NCI-H1436 treated with DMSO at 0.1 percent for 48 hours (cell line): ENCODE measurements at regions not wholly inside any gene's neighbourhood (a gene's known extent, or its start where the extent isn't known, plus 50 kb on each side); places are given as distances from the start of the nearest gene placed in this dataset.

Source experiments
- DNase-seq: peaks from one replicate; lab custom pipeline; 2025; lab: John Stamatoyannopoulos, UW

- DNase-seq: no peak
These were observed 367.2 kb upstream of the B3GALT2 start for GRCh38 chr1:193553564-193553963.

- no peak for DNase-seq
These were observed 365.9 kb upstream of the B3GALT2 start for GRCh38 chr1:193552274-193552673.

GRCh38 chr1:193549081-193549480 is 362.7 kb upstream of the B3GALT2 start:
- no peak for DNase-seq

GRCh38 chr1:193545171-193545570 is 358.8 kb upstream of the B3GALT2 start:
- no peak for DNase-seq

- DNase-seq: no peak
These were observed 356.8 kb upstream of the B3GALT2 start for GRCh38 chr1:193543259-193543658.

GRCh38 chr1:193542690-193543089 is 356.3 kb upstream of the B3GALT2 start:
- no peak for DNase-seq

- DNase-seq: no peak
These were observed 354.1 kb upstream of the B3GALT2 start for GRCh38 chr1:193540511-193540910.

GRCh38 chr1:193539731-193540459 is 353.5 kb upstream of the B3GALT2 start:
- DNase-seq: no peak

- DNase-seq: no peak
These were observed 352.3 kb upstream of the B3GALT2 start for GRCh38 chr1:193538680-193539079.

- DNase-seq: no peak
These were observed 351.6 kb upstream of the B3GALT2 start for GRCh38 chr1:193538003-193538354.

- DNase-seq: no peak
These were observed 351.0 kb upstream of the B3GALT2 start for GRCh38 chr1:193537266-193538002.

GRCh38 chr1:193533853-193534252 is 347.4 kb upstream of the B3GALT2 start:
- DNase-seq: no peak

- no peak for DNase-seq
These were observed 339.7 kb upstream of the B3GALT2 start for GRCh38 chr1:193525917-193526710.

GRCh38 chr1:193525411-193525810 is 339.0 kb upstream of the B3GALT2 start:
- DNase-seq: no peak

GRCh38 chr1:193524616-193525015 is 338.2 kb upstream of the B3GALT2 start:
- DNase-seq: no peak

- DNase-seq: no peak
These were observed 337.6 kb upstream of the B3GALT2 start for GRCh38 chr1:193524021-193524420.

GRCh38 chr1:193520472-193520871 is 334.1 kb upstream of the B3GALT2 start:
- no peak for DNase-seq

GRCh38 chr1:193519922-193520321 is 333.5 kb upstream of the B3GALT2 start:
- no peak for DNase-seq

- no peak for DNase-seq
These were observed 330.5 kb upstream of the B3GALT2 start for GRCh38 chr1:193516755-193517388.

- DNase-seq: no peak
These were observed 328.0 kb upstream of the B3GALT2 start for GRCh38 chr1:193514397-193514796.

GRCh38 chr1:193513032-193513431 is 326.6 kb upstream of the B3GALT2 start:
- DNase-seq: no peak

GRCh38 chr1:193504920-193505319 is 318.5 kb upstream of the B3GALT2 start:
- DNase-seq: no peak
